Osteocyte (in vitro differentiated cells): ENCODE measurements at regions not wholly inside any gene's neighbourhood (a gene's known extent, or its start where the extent isn't known, plus 50 kb on each side); places are given as distances from the start of the nearest gene placed in this dataset.

Experiments
- DNase-seq: peaks from one replicate; pipeline ENCODE4 v3.0.0; 2021; ENCODE audit warnings: mixed read lengths; ENCODE audit not compliant: unreplicated experiment; ENCODE audit errors: extremely low spot score
- H3K27ac Mint-ChIP-seq: one replicate; pipeline ENCODE4 v1.8.0; 2021; ENCODE audit warnings: mild to moderate bottlenecking, mixed read lengths; ENCODE audit not compliant: unreplicated experiment
- H3K27me3 Mint-ChIP-seq: one replicate; pipeline ENCODE4 v1.8.0; 2021; ENCODE audit warnings: mixed read lengths; ENCODE audit not compliant: unreplicated experiment
- H3K36me3 Mint-ChIP-seq: one replicate; pipeline ENCODE4 v1.8.0; 2021; ENCODE audit warnings: mixed read lengths; ENCODE audit not compliant: unreplicated experiment
- H3K4me1 Mint-ChIP-seq: one replicate; pipeline ENCODE4 v1.8.0; 2021; ENCODE audit warnings: mixed read lengths; ENCODE audit not compliant: unreplicated experiment
- H3K4me3 Mint-ChIP-seq: one replicate; pipeline ENCODE4 v1.8.0; 2021; ENCODE audit warnings: mild to moderate bottlenecking, moderate library complexity, mixed read lengths; ENCODE audit not compliant: unreplicated experiment
- H3K9me3 Mint-ChIP-seq: one replicate; pipeline ENCODE4 v1.8.0; 2021; ENCODE audit warnings: mixed read lengths; ENCODE audit not compliant: unreplicated experiment
- TF ChIP-seq, protein P1 (sequence below): fragments of 200-600 bp; sonication (generic); IDR thresholded peaks from 2 replicates; pipeline ENCODE4 v1.5.0; 2021; ENCODE audit warnings: antibody characterized with exemption, mild to moderate bottlenecking, moderate library complexity

DNA sequence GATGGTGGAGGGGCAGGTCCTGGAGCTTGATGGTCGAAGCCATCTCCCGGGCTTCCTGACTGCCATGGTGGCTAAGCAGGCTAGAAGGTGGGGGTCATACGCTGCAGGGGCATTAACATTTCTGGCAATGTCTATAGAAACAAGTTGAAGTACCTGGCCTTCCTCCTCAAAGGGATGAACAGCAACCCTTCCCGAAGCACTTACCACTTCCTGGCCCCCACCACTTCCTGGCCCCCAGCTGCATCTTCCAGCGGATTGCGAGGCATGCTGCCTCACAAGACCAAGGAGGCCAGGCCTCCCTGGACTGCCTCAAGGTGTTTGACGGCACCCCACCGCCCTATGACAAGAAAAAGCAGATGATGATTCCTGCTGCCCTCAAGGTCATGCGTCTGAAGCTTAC lies 97.0 kb upstream of the MOCS2 start:
- H3K27ac Mint-ChIP-seq, result no peak overlapping the region
- H3K4me1 Mint-ChIP-seq, result no peaks in the 10 kb centered on the region
- H3K9me3 Mint-ChIP-seq, result no peaks in the 10 kb centered on the region
- no peaks in the 10 kb centered on the region for H3K27me3 Mint-ChIP-seq
- TF ChIP-seq, protein P1, sequence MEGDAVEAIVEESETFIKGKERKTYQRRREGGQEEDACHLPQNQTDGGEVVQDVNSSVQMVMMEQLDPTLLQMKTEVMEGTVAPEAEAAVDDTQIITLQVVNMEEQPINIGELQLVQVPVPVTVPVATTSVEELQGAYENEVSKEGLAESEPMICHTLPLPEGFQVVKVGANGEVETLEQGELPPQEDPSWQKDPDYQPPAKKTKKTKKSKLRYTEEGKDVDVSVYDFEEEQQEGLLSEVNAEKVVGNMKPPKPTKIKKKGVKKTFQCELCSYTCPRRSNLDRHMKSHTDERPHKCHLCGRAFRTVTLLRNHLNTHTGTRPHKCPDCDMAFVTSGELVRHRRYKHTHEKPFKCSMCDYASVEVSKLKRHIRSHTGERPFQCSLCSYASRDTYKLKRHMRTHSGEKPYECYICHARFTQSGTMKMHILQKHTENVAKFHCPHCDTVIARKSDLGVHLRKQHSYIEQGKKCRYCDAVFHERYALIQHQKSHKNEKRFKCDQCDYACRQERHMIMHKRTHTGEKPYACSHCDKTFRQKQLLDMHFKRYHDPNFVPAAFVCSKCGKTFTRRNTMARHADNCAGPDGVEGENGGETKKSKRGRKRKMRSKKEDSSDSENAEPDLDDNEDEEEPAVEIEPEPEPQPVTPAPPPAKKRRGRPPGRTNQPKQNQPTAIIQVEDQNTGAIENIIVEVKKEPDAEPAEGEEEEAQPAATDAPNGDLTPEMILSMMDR, result no peak
- H3K36me3 Mint-ChIP-seq, result no peaks in the 10 kb centered on the region
- no peak for DNase-seq
- no peak overlapping the region for H3K4me3 Mint-ChIP-seq

DNA sequence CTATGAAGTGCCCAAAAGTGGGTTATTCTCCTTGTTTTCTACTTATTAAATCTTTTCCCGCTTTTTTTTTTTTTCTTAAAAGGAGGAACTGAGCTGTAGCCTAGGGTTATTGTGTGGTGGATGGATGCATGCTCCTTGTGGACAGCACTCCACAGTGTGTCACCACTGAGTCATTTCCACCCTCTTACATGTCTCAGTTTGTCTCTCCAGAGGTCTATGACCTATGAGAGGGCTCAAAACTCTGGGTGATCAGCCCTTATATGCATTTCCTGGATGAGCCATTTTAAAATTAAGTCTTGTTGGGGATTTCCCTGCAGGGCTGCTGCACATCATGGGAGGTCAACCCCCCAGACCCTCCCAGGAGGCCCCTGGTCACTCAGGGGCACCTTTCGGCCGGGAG lies 102.2 kb upstream of the MOCS2 start:
- peaks cover 18% of the 10 kb centered on the region for H3K9me3 Mint-ChIP-seq

DNA sequence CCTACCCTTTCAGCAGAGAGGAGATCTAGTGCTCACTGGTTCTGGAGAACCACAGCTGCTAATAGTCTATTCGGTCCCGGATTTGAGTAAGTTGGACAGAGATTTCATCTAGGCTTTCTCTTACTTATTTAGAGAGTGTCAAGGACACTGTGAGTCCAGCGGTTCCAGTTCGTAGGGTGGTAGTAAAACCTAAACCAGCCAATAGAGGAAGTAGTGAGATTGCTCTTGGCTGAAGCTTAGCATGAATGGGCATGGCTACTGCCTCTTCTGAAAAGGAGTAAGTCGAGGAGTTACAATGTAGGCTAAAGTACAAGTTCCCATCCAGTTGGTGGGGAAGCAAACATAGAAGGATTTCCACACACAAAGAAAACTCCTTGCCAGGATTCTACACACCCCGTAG lies 109.6 kb upstream of the MOCS2 start:
- TF ChIP-seq, protein P1, result no peak

More for the DNA sequence above, 102.2 kb upstream of the MOCS2 start:
- Mint-ChIP-seq H3K27me3 (no peaks in the 10 kb centered on the region), H3K4me1 (no peaks in the 10 kb centered on the region), H3K27ac (no peak overlapping the region), H3K4me3 (no peak overlapping the region), H3K36me3 (no peaks in the 10 kb centered on the region)
- TF ChIP-seq, protein P1, result no peak
- DNase-seq, result no peak

DNA sequence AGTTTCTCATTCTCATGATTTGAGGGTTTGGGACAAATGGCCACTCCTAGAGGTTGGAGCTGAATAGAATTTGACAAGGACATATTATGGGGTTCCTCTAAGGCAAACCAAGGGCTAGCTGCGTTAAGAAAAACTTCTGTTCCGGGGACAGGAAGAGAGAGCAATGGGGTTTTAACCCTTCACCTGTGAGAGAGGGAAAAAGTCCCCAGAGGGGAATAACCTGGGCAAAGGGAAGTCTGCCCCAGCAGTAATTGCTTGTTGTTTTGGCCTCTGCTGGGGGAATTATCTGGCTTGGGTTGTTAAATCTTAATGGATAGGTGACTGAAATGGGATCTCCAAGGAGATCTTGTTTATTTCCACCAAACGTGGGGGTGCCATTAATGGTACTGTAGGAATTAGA lies 110.1 kb upstream of the MOCS2 start:
- no peaks in the 10 kb centered on the region for H3K27me3 Mint-ChIP-seq
- TF ChIP-seq, protein P1, result no peak
- no peak overlapping the region for H3K27ac Mint-ChIP-seq
- H3K4me3 Mint-ChIP-seq, result no peak overlapping the region
- H3K36me3 Mint-ChIP-seq, result no peaks in the 10 kb centered on the region
- H3K4me1 Mint-ChIP-seq, result no peaks in the 10 kb centered on the region
- H3K9me3 Mint-ChIP-seq, result peaks cover 21% of the 10 kb centered on the region
- no peak for DNase-seq

More for the DNA sequence above, 109.6 kb upstream of the MOCS2 start:
- no peak for DNase-seq
- no peaks in the 10 kb centered on the region for H3K4me1 Mint-ChIP-seq
- no peak overlapping the region for H3K27ac Mint-ChIP-seq
- no peak overlapping the region for H3K4me3 Mint-ChIP-seq
- no peaks in the 10 kb centered on the region for H3K27me3 Mint-ChIP-seq
- H3K36me3 Mint-ChIP-seq, result no peaks in the 10 kb centered on the region
- peaks cover 21% of the 10 kb centered on the region for H3K9me3 Mint-ChIP-seq

DNA sequence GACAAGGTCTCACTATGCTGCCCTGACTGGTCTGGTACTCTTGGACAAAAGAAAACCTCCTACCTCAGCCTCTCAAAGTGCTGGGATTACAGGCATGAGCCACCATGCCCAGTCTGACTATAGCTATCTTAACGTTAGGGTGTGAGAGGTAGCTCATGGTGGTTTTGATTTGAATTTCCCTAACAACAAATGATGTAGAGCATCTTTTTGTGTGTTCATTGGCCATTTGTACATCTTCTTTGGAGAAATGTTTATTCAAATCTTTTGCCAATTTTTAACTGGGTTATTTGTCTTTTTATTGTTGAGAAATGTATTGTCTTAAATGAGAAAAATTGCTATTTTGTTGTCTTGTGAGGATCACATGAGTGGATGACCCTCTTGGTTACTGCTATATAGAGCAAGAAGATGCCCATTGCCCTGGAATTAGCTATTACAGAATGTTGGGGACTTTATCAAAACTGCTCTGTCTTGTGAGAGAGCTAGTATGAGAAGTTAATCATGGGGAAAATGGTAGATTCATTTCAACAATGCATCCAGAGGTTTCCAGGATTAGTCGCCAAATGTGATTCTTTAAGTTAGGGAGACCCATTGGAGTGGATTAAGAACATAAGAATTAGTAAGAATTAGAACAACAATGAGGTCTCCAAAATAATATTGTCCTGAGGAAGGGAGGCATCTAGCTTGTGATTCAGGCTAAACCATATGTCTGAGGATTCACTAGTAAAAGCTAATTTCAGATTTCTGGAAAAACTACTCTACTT lies 124.3 kb upstream of the MOCS2 start:
- no peaks in the 10 kb centered on the region for H3K36me3 Mint-ChIP-seq
- no peak for DNase-seq
- H3K27ac Mint-ChIP-seq, result no peak overlapping the region
- H3K27me3 Mint-ChIP-seq, result no peaks in the 10 kb centered on the region
- H3K4me3 Mint-ChIP-seq, result no peak overlapping the region
- H3K4me1 Mint-ChIP-seq, result no peaks in the 10 kb centered on the region
- H3K9me3 Mint-ChIP-seq, result peaks cover 4% of the 10 kb centered on the region
- TF ChIP-seq, protein P1, result no peak
